Osteocyte (in vitro differentiated cells): ENCODE measurements at regions not wholly inside any gene's neighbourhood (a gene's known extent, or its start where the extent isn't known, plus 50 kb on each side); places are given as distances from the start of the nearest gene placed in this dataset.
A peak's percentile ranks its signal among the peaks of the same experiment; 100 is the strongest.

ENCODE experiments used
- DNase-seq: peaks from one replicate; pipeline ENCODE4 v3.0.0; 2021; ENCODE audit warnings: mixed read lengths; ENCODE audit not compliant: unreplicated experiment; ENCODE audit errors: extremely low spot score
- H3K27ac Mint-ChIP-seq: one replicate; pipeline ENCODE4 v1.8.0; 2021; ENCODE audit warnings: mild to moderate bottlenecking, mixed read lengths; ENCODE audit not compliant: unreplicated experiment
- H3K27me3 Mint-ChIP-seq: one replicate; pipeline ENCODE4 v1.8.0; 2021; ENCODE audit warnings: mixed read lengths; ENCODE audit not compliant: unreplicated experiment
- H3K36me3 Mint-ChIP-seq: one replicate; pipeline ENCODE4 v1.8.0; 2021; ENCODE audit warnings: mixed read lengths; ENCODE audit not compliant: unreplicated experiment
- H3K4me1 Mint-ChIP-seq: one replicate; pipeline ENCODE4 v1.8.0; 2021; ENCODE audit warnings: mixed read lengths; ENCODE audit not compliant: unreplicated experiment
- H3K4me3 Mint-ChIP-seq: one replicate; pipeline ENCODE4 v1.8.0; 2021; ENCODE audit warnings: mild to moderate bottlenecking, moderate library complexity, mixed read lengths; ENCODE audit not compliant: unreplicated experiment
- H3K9me3 Mint-ChIP-seq: one replicate; pipeline ENCODE4 v1.8.0; 2021; ENCODE audit warnings: mixed read lengths; ENCODE audit not compliant: unreplicated experiment
- TF ChIP-seq, protein P1 (sequence below): fragments of 200-600 bp; sonication (generic); IDR thresholded peaks from 2 replicates; pipeline ENCODE4 v1.5.0; 2021; ENCODE audit warnings: antibody characterized with exemption, mild to moderate bottlenecking, moderate library complexity

DNA sequence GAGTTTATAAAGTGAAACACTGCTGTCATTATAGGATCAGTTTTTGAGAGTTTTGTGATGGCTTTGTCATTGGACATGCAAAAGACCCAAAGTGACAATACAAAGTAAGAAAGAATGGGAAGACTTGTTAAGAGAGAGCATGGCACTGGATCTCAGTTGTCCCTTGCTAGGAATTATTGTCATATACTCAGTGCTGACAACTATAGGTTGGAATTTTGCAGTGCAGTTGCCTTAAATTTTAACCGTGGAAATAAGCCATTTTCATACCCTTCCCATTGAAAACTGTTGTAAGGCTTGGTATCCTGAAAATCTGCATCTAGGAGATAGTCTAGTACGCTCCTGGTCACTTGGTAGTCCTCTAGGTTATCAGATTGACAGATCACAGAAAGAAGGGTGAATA, 1156.7 kb downstream of the GATA3 start:
- TF ChIP-seq, protein P1, sequence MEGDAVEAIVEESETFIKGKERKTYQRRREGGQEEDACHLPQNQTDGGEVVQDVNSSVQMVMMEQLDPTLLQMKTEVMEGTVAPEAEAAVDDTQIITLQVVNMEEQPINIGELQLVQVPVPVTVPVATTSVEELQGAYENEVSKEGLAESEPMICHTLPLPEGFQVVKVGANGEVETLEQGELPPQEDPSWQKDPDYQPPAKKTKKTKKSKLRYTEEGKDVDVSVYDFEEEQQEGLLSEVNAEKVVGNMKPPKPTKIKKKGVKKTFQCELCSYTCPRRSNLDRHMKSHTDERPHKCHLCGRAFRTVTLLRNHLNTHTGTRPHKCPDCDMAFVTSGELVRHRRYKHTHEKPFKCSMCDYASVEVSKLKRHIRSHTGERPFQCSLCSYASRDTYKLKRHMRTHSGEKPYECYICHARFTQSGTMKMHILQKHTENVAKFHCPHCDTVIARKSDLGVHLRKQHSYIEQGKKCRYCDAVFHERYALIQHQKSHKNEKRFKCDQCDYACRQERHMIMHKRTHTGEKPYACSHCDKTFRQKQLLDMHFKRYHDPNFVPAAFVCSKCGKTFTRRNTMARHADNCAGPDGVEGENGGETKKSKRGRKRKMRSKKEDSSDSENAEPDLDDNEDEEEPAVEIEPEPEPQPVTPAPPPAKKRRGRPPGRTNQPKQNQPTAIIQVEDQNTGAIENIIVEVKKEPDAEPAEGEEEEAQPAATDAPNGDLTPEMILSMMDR = peak; percentile 35
- Mint-ChIP-seq H3K27ac (no peak overlapping the region), H3K4me1 (peaks cover 2% of the 10 kb centered on the region), H3K36me3 (no peaks in the 10 kb centered on the region), H3K9me3 (no peaks in the 10 kb centered on the region), H3K27me3 (peaks cover 5% of the 10 kb centered on the region), H3K4me3 (no peak overlapping the region)
- no peak for DNase-seq

DNA sequence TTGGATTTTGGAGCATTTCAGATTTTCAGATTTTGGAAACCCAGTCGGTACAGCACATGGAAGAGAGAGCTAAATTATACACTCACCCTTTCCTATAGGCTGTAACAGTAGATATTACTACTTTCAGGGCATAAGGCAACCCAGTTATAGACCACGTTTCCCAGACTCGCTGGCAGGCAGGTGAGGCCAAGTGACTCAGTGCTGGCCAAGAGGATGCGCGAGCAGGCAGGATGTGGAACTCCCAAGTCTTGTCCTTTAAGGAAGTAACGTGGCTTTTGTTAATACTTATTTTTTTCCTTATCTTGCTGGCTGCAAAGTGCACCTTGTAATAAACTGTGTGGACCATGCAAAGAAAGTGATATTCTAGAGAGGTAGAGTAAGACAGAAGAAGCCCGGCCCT, 1160.1 kb downstream of the GATA3 start:
- no peaks in the 10 kb centered on the region for H3K9me3 Mint-ChIP-seq
- no peak for DNase-seq
- no peak overlapping the region for H3K27ac Mint-ChIP-seq
- H3K36me3 Mint-ChIP-seq = no peaks in the 10 kb centered on the region
- no peak overlapping the region for H3K4me3 Mint-ChIP-seq
- TF ChIP-seq, protein P1 = no peak
- no peaks in the 10 kb centered on the region for H3K4me1 Mint-ChIP-seq
- H3K27me3 Mint-ChIP-seq = no peaks in the 10 kb centered on the region

DNA sequence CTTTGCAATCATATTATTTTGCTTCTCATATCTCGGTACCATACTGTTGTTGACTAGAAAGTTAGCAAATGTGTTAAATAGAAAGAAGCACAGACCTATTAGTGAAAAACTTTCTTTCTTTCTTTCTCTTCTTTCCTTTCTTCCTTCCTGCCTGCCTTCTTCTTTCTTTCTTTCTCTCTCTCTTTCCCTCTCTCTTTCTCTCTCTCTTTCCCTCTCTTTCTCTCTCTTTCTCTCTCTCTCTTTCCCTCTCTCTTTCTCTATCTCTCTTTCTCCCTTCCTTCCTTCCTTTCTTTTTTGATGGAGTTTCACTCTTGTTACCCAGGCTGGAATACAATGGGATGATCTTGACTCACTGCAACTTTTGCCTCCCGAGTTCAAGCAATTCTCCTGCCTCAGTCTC, 1160.6 kb downstream of the GATA3 start:
- Mint-ChIP-seq H3K9me3 (no peaks in the 10 kb centered on the region), H3K36me3 (no peaks in the 10 kb centered on the region), H3K27ac (no peak overlapping the region), H3K4me1 (no peaks in the 10 kb centered on the region), H3K4me3 (no peak overlapping the region), H3K27me3 (no peaks in the 10 kb centered on the region)
- DNase-seq = no peak
- TF ChIP-seq, protein P1 = no peak

DNA sequence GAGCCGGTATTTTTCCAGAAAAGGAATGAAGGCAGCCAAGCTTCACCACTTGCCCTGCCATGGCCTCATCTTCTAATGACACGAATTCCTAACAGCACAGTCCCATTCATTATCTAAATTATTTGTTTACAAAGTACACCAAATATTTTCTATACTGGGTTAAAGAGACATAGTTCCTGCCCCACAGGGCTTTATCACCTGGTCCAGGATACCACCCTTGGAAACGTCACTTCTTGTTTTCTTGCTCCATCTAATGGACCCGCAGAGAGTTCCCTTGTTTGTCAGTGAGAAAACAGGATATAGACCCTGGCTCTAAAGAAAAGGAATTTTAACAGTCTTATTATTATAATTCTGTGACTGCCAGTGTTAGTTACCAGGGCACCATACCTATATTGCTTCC, 1165.4 kb downstream of the GATA3 start:
- Mint-ChIP-seq H3K27ac (no peak overlapping the region), H3K4me1 (no peaks in the 10 kb centered on the region), H3K36me3 (no peaks in the 10 kb centered on the region), H3K9me3 (no peaks in the 10 kb centered on the region), H3K27me3 (no peaks in the 10 kb centered on the region), H3K4me3 (no peak overlapping the region)
- no peak for DNase-seq
- TF ChIP-seq, protein P1 = no peak

DNA sequence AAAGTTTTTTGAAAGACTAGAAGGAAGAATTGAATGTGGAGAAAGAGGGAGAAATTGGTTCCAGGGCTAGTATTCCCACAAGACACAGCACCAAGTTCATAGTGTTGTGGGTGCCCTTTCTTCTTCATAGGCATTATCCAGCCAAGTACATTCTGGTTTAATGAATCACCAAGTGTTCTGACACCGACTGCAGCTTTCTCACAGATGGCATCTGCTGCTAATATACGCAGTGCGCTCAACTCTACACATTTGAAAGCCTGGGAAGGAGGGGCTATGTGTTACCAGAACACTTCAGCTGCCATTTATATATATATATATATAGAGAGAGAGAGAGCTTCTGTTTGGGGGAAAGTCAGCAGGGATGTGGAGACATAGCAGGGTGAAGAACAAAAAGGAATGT, 1168.4 kb downstream of the GATA3 start:
- Mint-ChIP-seq H3K27ac (no peak overlapping the region), H3K4me1 (no peaks in the 10 kb centered on the region), H3K9me3 (no peaks in the 10 kb centered on the region), H3K4me3 (no peak overlapping the region), H3K36me3 (no peaks in the 10 kb centered on the region), H3K27me3 (no peaks in the 10 kb centered on the region)
- TF ChIP-seq, protein P1 = no peak
- DNase-seq = no peak
